NCI-H1417 (cell line): ENCODE measurements at regions not wholly inside any gene's neighbourhood (a gene's known extent, or its start where the extent isn't known, plus 50 kb on each side); places are given as distances from the start of the nearest gene placed in this dataset.
"Not testable (repeated sequence)": the region's sequence is repeated elsewhere in the genome, so short reads cannot be mapped to it uniquely, and the experiment has no call there.

ENCODE experiments used
- DNase-seq, 3 experiments: peaks; one replicate each; lab custom pipeline; 2025; lab: John Stamatoyannopoulos, UW

DNA sequence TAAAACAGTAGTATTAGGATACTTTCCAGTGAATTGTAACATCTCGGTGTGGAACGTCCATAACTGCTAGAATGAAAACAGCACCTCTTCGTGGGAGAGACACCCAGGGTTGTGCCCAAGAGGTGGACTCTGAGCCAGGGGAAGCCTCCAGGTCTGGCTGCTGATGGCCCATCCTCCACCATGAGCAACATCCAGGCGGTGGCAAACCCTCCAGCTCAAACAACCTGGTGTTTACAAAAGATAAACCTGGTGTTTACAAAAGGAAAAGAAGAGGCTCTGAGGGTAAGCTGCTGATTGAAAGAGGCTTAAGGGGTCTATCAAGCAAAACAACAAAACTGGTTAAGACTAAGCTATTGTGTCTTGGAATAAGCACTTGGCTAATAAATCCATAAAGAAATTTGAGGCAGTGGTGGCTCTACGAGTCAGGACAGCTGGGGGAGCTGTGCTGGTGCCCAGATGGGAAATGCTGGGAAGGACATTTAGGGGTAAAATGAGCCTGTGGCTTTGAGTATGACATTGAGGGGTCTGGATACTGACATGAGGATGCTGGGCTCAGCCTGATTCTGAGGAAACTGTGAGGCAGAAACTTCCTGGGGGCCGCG is 909.0 kb downstream of the BRD1 start:
- DNase-seq: no peak

GRCh38 chr22:48912356-48913066 is 915.2 kb downstream of the BRD1 start:
- not testable (repeated sequence) for DNase-seq

DNA sequence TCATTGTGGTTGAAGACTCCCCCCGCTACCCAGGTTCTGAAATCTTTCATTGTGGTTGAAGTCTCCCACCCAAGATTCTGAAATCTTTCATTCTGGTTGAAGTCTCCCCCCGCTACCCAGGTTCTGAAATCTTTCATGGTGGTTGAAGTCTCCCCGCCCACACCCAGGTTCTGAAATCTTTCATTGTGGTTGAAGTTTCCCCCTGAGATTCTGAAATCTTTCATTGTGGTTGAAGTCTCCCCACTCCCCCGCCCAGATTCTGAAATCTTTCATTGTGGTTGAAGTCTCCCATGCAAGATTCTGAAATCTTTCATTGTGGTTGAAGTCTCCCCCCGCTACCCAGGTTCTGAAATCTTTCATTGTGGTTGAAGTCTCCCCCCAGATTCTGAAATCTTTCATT is 916.0 kb downstream of the BRD1 start:
- DNase-seq: not testable (repeated sequence)

DNA sequence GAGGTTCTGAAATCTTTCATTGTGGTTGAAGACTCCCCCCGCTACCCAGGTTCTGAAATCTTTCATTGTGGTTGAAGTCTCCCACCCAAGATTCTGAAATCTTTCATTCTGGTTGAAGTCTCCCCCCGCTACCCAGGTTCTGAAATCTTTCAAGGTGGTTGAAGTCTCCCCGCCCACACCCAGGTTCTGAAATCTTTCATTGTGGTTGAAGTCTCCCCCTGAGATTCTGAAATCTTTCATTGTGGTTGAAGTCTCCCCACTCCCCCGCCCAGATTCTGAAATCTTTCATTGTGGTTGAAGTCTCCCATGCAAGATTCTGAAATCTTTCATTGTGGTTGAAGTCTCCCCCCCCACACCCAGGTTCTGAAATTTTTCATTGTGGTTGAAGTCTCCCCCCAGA is 916.6 kb downstream of the BRD1 start:
- DNase-seq: not testable (repeated sequence)

DNA sequence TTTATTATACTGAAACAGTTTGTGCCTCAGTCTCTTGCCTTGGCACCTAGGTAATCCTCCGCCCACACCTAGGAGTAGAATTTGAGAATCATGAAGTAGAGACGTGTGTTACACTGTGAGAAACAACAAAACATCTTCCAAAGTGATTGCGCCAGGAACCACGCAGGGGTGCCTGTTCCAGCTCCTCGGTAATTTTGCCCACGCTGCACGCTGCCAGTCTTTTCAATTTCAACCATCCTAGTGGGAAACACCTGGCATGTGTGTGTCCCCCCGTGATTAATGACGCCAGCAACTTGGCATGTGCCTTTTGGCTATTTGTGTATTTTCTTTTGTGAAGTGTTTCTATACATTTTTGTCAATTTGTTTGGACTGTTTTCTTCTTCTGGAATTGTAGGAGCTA is 919.1 kb downstream of the BRD1 start:
- no peak for DNase-seq

DNA sequence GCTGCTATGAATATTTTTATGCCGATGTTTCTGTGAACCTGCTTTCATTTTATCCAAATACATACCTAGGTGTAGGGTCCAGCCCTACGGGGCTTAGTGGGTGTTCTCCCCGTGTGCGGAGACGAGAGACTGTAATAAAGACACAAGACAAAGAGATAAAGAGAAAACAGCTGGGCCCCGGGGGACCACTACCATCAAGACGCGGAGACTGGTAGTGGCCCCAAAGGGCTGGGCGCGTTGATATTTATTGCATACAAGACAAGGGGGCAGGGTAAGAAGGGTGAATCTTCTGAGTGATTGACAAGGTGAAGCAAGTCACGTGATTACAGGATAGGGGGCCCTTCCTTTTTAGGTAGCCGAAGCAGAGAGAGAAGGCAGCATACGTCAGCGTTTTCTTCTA is 920.1 kb downstream of the BRD1 start:
- no peak for DNase-seq

GRCh38 chr22:48906216-48906835 is 921.3 kb downstream of the BRD1 start:
- no peak for DNase-seq

GRCh38 chr22:48905206-48905975 is 922.3 kb downstream of the BRD1 start:
- DNase-seq: no peak

- DNase-seq: no peak
These were observed 924.6 kb downstream of the BRD1 start for GRCh38 chr22:48902983-48903650.

DNA sequence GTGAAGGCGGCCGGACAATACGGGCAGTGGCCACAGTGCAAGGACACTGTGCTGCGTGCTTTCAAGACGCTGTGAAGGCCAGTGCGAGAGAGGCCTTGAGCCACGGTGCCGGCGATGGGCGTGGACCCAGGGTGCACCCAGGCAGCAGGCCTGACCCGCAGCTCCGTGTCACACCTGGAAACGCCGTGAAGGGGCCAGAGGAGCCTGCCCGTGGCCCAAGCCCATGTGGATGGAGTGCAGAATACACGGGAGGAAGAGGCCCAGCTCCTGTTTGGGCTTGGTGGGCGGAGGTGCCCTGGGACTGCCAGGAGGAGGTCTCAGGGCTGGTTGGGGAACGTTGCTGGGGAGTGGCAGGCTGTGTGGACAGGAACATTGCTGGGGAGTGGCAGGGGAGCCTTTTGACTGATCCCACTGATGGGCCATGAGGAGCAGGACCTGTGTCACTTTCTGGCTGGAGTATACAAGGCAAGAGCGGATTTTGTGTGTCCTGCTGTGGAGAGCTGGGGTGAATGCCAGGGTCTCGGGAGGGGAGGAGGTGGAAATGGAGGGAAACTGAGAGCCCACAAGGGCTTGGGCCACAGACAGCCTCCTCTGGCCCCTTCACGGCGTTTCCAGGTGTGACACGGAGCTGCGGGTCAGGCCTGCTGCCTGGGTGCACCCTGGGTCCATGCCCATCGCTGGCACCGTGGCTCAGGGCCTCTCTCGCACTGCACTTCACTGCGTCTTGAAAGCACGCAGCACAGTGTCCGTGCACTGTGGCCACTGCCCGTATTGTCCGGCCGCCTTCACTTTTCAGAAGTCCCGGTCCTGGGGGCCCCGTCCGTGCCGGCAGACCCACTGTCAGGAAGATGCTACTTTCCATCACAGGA is 925.4 kb downstream of the BRD1 start:
- no peak for DNase-seq

DNA sequence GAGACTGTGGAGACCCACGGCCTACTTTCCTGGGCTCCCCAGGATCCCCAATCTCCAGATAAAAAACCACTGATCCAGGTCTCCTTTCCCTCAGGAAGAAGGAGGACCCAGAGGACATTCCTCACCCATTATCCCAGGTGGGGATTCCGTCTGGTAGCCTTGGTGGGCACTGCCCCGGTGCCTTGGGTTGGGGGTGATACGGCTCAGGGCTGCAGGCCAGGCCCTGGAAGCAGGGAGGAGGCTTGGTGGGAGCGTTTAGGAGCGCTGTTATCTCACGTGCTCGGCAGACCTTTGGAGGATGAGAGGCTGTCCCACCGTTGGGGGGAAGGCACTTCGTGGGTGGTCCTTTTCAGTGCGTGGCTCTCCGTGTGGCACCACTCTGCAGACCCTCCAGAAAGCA is 926.3 kb downstream of the BRD1 start:
- no peak for DNase-seq

GRCh38 chr22:48900626-48901025 is 927.0 kb downstream of the BRD1 start:
- DNase-seq: no peak

DNA sequence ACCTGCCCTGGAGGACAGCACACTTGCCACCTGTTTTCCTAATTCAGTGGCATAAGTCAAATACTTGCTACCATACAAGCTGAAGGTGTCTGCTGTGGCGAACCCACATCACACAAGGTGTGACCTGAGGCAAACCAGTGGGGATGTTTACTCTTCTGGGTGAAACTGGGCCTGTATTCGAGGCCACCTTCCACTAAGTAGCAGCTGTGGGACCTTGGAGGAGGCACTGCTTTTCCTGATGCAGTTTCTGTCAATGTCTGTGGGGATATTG is 927.4 kb downstream of the BRD1 start:
- no peak for DNase-seq

DNA sequence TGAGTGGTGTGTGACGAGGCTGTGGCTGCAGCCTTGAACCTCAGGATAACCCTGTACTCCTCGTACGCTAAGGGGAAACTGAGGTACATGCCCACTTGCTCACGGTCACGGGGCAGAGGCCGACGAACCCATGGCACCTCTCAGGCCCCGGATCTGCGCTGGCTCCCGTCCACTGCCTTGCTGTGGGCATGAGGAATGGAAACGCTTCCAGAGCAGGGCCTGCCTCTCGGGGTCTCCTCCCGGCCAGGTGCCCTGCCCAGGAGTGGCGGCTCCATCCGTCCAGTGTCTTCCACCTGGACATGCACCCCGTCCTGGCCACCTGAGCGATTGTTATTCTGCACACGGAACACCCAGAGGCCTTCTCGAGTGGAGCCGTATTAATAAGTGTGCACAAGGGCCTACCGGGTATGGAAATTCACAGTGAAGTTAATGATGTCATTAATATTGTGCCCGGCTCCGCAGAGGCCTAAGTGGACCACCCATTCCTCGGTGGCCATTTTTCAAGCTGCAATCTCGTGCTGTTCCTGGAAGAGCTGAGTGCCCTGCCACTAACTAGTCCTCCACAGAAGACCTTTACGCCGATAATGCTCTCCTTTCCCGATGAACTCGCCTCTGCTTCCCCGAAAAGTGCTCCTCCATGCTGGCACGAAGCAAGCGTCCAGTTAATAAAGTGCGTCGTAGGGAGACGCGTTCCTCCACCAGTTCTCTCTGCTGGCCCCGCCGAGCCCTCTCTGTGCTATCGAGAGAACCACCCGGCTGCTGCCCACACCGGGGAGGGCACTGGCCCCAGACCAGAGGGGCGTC is 927.9 kb downstream of the BRD1 start:
- DNase-seq: no peak

GRCh38 chr22:48898524-48899250 is 929.0 kb downstream of the BRD1 start:
- no peak for DNase-seq

- DNase-seq: no peak
These were observed 929.9 kb downstream of the BRD1 start for GRCh38 chr22:48897645-48898370.

- no peak for DNase-seq
These were observed 930.7 kb downstream of the BRD1 start for GRCh38 chr22:48896766-48897644.
